H1 (cell line): ENCODE measurements at regions not wholly inside any gene's neighbourhood (a gene's known extent, or its start where the extent isn't known, plus 50 kb on each side); places are given as distances from the start of the nearest gene placed in this dataset.

Experiments used
- EGR1 ChIP-seq: IDR thresholded peaks from 2 replicates; pipeline ENCODE4 v1.6.1; 2011; ENCODE audit warnings: low read depth, low read length, borderline replicate concordance
- TF ChIP-seq, protein P1 (sequence below): fragments of 300-600 bp; sonication (generic); IDR thresholded peaks from 2 replicates; pipeline ENCODE4 v1.7.1; 2012; ENCODE audit warnings: low read length, moderate library complexity, mild to moderate bottlenecking, inconsistent platforms; ENCODE audit not compliant: insufficient replicate concordance

DNA sequence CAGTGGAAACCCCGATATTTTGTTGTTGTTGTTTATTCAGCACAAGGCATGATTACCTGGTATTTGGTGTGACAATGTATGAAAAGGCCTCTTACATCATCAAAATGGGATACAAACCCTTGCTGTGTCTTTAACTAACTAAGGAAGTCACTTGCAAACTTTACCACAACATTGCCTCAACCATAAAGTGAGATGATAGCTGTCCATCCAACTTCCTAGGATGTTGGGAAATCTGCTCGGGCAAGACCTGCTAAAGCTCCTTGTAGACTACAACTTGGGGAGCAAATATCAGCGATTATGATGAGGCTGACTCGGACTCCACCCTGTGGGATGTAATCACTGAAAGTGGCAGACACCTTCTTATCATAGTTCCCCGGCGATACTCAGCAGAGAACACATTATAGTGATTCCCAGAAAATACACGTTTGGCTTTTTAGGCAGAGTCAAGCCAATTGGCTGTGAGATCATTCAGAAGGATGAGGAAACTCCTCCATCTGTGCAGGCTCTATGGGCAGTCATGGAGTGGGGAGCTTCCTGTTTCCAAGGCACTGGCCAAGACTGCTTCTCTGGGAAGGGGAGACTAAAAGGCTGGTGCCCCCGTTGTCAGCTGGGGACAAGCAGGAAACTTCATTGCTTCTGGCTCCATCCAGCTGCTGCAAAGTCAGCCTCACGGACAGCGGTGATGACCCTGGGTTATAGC is 289.0 kb downstream of the RNF144A start (continued):
- TF ChIP-seq, protein P1, sequence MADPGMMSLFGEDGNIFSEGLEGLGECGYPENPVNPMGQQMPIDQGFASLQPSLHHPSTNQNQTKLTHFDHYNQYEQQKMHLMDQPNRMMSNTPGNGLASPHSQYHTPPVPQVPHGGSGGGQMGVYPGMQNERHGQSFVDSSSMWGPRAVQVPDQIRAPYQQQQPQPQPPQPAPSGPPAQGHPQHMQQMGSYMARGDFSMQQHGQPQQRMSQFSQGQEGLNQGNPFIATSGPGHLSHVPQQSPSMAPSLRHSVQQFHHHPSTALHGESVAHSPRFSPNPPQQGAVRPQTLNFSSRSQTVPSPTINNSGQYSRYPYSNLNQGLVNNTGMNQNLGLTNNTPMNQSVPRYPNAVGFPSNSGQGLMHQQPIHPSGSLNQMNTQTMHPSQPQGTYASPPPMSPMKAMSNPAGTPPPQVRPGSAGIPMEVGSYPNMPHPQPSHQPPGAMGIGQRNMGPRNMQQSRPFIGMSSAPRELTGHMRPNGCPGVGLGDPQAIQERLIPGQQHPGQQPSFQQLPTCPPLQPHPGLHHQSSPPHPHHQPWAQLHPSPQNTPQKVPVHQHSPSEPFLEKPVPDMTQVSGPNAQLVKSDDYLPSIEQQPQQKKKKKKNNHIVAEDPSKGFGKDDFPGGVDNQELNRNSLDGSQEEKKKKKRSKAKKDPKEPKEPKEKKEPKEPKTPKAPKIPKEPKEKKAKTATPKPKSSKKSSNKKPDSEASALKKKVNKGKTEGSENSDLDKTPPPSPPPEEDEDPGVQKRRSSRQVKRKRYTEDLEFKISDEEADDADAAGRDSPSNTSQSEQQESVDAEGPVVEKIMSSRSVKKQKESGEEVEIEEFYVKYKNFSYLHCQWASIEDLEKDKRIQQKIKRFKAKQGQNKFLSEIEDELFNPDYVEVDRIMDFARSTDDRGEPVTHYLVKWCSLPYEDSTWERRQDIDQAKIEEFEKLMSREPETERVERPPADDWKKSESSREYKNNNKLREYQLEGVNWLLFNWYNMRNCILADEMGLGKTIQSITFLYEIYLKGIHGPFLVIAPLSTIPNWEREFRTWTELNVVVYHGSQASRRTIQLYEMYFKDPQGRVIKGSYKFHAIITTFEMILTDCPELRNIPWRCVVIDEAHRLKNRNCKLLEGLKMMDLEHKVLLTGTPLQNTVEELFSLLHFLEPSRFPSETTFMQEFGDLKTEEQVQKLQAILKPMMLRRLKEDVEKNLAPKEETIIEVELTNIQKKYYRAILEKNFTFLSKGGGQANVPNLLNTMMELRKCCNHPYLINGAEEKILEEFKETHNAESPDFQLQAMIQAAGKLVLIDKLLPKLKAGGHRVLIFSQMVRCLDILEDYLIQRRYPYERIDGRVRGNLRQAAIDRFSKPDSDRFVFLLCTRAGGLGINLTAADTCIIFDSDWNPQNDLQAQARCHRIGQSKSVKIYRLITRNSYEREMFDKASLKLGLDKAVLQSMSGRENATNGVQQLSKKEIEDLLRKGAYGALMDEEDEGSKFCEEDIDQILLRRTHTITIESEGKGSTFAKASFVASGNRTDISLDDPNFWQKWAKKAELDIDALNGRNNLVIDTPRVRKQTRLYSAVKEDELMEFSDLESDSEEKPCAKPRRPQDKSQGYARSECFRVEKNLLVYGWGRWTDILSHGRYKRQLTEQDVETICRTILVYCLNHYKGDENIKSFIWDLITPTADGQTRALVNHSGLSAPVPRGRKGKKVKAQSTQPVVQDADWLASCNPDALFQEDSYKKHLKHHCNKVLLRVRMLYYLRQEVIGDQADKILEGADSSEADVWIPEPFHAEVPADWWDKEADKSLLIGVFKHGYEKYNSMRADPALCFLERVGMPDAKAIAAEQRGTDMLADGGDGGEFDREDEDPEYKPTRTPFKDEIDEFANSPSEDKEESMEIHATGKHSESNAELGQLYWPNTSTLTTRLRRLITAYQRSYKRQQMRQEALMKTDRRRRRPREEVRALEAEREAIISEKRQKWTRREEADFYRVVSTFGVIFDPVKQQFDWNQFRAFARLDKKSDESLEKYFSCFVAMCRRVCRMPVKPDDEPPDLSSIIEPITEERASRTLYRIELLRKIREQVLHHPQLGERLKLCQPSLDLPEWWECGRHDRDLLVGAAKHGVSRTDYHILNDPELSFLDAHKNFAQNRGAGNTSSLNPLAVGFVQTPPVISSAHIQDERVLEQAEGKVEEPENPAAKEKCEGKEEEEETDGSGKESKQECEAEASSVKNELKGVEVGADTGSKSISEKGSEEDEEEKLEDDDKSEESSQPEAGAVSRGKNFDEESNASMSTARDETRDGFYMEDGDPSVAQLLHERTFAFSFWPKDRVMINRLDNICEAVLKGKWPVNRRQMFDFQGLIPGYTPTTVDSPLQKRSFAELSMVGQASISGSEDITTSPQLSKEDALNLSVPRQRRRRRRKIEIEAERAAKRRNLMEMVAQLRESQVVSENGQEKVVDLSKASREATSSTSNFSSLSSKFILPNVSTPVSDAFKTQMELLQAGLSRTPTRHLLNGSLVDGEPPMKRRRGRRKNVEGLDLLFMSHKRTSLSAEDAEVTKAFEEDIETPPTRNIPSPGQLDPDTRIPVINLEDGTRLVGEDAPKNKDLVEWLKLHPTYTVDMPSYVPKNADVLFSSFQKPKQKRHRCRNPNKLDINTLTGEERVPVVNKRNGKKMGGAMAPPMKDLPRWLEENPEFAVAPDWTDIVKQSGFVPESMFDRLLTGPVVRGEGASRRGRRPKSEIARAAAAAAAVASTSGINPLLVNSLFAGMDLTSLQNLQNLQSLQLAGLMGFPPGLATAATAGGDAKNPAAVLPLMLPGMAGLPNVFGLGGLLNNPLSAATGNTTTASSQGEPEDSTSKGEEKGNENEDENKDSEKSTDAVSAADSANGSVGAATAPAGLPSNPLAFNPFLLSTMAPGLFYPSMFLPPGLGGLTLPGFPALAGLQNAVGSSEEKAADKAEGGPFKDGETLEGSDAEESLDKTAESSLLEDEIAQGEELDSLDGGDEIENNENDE, result no peak
- TF ChIP-seq EGR1, result no peak
